GM23248 (cell line): ENCODE measurements at regions not wholly inside any gene's neighbourhood (a gene's known extent, or its start where the extent isn't known, plus 50 kb on each side); places are given as distances from the start of the nearest gene placed in this dataset.
A peak's percentile ranks its signal among the peaks of the same experiment; 100 is the strongest.
"Not testable (repeated sequence)": the region's sequence is repeated elsewhere in the genome, so short reads cannot be mapped to it uniquely, and the experiment has no call there.

ENCODE experiments used
- DNase-seq: peaks from one replicate; pipeline ENCODE4 v3.0.0-alpha.2; 2015
- H2AFZ ChIP-seq: fragments of 200-600 bp; sonication (generic); 2 replicates; pipeline ENCODE4 v1.6.1; 2016; ENCODE audit warnings: antibody characterized with exemption
- H3F3A ChIP-seq: fragments of 200-600 bp; sonication (generic); 2 replicates; pipeline ENCODE4 v1.6.1; 2016; ENCODE audit warnings: mild to moderate bottlenecking, antibody characterized with exemption, mixed run types; ENCODE audit not compliant: insufficient read depth
- H3K27ac ChIP-seq: fragments of 200-600 bp; sonication (generic); 2 replicates; pipeline ENCODE4 v1.5.1; 2016; ENCODE audit warnings: mild to moderate bottlenecking
- H3K27me3 ChIP-seq: fragments of 200-600 bp; sonication (generic); replicated peaks from 2 replicates; pipeline ENCODE4 v1.6.1; 2016; ENCODE audit warnings: mild to moderate bottlenecking; ENCODE audit not compliant: insufficient read depth
- H3K36me3 ChIP-seq: fragments of 200-600 bp; sonication (generic); 2 replicates; pipeline ENCODE4 v1.6.1; 2016; ENCODE audit warnings: low read depth, mild to moderate bottlenecking
- H3K4me1 ChIP-seq: fragments of 200-600 bp; sonication (generic); 2 replicates; pipeline ENCODE4 v1.6.1; 2016; ENCODE audit warnings: mild to moderate bottlenecking; ENCODE audit not compliant: insufficient read depth
- H3K4me2 ChIP-seq: fragments of 200-600 bp; sonication (generic); one replicate; pipeline ENCODE4 v1.6.1; 2016; ENCODE audit warnings: mild to moderate bottlenecking; ENCODE audit not compliant: unreplicated experiment
- H3K4me3 ChIP-seq: fragments of 200-600 bp; sonication (generic); 2 replicates; pipeline ENCODE4 v1.5.1; 2016; ENCODE audit warnings: mild to moderate bottlenecking
- H3K79me2 ChIP-seq: fragments of 200-600 bp; sonication (generic); 2 replicates; pipeline ENCODE4 v1.6.1; 2016; ENCODE audit warnings: mild to moderate bottlenecking; ENCODE audit not compliant: insufficient read depth
- H3K9ac ChIP-seq: fragments of 200-600 bp; sonication (generic); 2 replicates; pipeline ENCODE4 v1.6.1; 2016; ENCODE audit warnings: mild to moderate bottlenecking
- H3K9me2 ChIP-seq: fragments of 200-600 bp; sonication (generic); 2 replicates; pipeline ENCODE4 v1.6.1; 2016; ENCODE audit warnings: mixed run types, mild to moderate bottlenecking, moderate library complexity; ENCODE audit not compliant: insufficient read depth
- H3K9me3 ChIP-seq: fragments of 200-600 bp; sonication (generic); one replicate; pipeline ENCODE4 v1.6.1; 2017; ENCODE audit warnings: low read depth
- H4K20me1 ChIP-seq: fragments of 200-600 bp; sonication (generic); 2 replicates; pipeline ENCODE4 v1.6.0; 2016; ENCODE audit not compliant: insufficient read depth
- EZH2 ChIP-seq: fragments of 200-600 bp; sonication (generic); IDR thresholded peaks from 2 replicates; pipeline ENCODE4 v1.6.1; 2018; ENCODE audit warnings: antibody characterized with exemption, mild to moderate bottlenecking; ENCODE audit not compliant: insufficient read depth, poor library complexity, severe bottlenecking
- EZH2phosphoT487 ChIP-seq: fragments of 200-600 bp; sonication (generic); IDR thresholded peaks from 2 replicates; pipeline ENCODE4 v1.6.1; 2018; ENCODE audit warnings: antibody characterized with exemption, moderate library complexity, mild to moderate bottlenecking, low read depth; ENCODE audit not compliant: insufficient read depth
- WGBS, 2 experiments: methylation state at CpG; one replicate each; pipeline ENCODE4 v1.1.6; 2015 to 2017; ENCODE audit warnings: low lambda C conversion rate in 2 of 2, low coverage in 1 of 2; ENCODE audit errors: missing lambda C conversion rate in 2 of 2; 5-methylcytosine and 5-hydroxymethylcytosine counted together
- in situ Hi-C: fragments of 300-500 bp; cut with MboI; formaldehyde crosslinking; loops from 2 replicates; pipeline ENCODE4 v1.15.0; 2020

DNA sequence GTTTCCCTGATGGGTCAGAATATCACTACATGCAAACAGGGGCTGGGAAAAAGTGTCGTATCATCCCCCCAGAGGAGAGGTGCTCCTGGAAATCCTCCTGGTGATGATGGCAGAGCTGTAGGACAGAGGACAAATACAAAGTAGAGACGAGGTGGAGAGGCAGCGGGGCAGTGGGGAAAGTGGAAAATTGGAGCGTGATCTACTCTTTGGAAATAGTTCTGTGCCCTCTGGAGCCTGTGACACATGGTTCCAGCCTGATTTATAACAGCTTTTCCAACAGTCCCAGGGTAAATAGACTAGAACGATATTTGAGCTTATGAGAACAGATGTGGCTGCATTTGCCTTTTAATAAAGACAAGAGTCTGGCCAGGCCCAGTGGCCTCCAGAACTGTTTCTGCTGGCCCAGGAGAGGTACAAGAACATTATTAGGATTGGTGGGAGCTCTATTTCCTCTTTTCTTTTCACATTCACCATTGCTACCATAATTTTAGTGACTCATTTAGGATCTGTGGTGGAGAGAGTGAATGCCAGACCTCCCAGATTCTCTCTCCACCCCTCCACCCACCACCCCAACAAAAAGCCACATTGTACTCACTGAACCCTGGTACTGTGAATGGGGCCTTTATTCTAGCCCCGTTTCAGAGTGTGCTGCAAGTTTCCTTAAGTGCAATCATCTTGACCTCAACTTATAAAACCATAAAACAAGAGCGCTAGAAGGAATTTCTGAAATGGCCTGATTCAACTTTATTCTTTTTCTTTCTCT lies 78.3 kb downstream of the BTBD3 start:
- H2AFZ ChIP-seq, result no peak overlapping the region
- H4K20me1 ChIP-seq, result no peaks in the 10 kb centered on the region
- no peaks in the 10 kb centered on the region for H3F3A ChIP-seq
- TF ChIP-seq EZH2, result no peak
- TF ChIP-seq EZH2phosphoT487, result no peak
- in situ Hi-C loops, result no loop called here
- no peaks in the 10 kb centered on the region for H3K9me2 ChIP-seq
- H3K27me3 ChIP-seq, result no peaks in the 10 kb centered on the region; the same call in 1 of the 2 replicates
- H3K4me2 ChIP-seq, result no peak overlapping the region
- H3K79me2 ChIP-seq, result no peaks in the 10 kb centered on the region
- no peaks in the 10 kb centered on the region for H3K4me1 ChIP-seq
- no peak overlapping the region for H3K27ac ChIP-seq
- WGBS, 2 experiments, result 6 to 12% methylated on average over 7 of the region's 7 CpGs
- no peaks in the 10 kb centered on the region for H3K9me3 ChIP-seq
- no peaks in the 10 kb centered on the region for H3K36me3 ChIP-seq
- no peak overlapping the region for H3K9ac ChIP-seq
- no peak overlapping the region for H3K4me3 ChIP-seq
- no peak for DNase-seq

DNA sequence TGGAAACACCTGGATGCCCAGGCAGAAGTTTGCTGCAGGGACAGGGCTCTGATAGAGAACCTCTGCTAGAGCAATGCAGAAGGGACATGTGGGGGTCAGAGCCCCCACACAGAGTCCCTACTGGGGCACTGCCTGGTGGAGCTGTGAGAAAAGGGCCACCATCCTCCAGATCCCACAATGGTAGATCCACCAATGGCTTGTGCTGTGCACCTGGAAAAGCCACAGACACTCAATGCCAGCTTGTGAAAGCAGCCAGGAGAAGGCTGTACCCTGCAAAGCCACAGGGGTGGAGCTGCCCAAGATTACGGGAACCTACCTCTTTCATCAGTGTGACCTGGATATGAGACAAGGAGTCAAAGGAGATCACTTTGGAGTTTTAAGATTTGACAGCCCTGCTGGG lies 87.1 kb downstream of the BTBD3 start:
- H3K4me3 ChIP-seq, in situ Hi-C loops, H3F3A ChIP-seq, H3K9me3 ChIP-seq, H3K27me3 ChIP-seq, H3K9ac ChIP-seq, H3K79me2 ChIP-seq, H3K27ac ChIP-seq, H3K9me2 ChIP-seq, H3K4me1 ChIP-seq, DNase-seq, H2AFZ ChIP-seq, H3K36me3 ChIP-seq, H4K20me1 ChIP-seq, H3K4me2 ChIP-seq: not testable (repeated sequence)
- 28 to 30% methylated on average over 1 of the region's 1 CpG for WGBS, 2 experiments

DNA sequence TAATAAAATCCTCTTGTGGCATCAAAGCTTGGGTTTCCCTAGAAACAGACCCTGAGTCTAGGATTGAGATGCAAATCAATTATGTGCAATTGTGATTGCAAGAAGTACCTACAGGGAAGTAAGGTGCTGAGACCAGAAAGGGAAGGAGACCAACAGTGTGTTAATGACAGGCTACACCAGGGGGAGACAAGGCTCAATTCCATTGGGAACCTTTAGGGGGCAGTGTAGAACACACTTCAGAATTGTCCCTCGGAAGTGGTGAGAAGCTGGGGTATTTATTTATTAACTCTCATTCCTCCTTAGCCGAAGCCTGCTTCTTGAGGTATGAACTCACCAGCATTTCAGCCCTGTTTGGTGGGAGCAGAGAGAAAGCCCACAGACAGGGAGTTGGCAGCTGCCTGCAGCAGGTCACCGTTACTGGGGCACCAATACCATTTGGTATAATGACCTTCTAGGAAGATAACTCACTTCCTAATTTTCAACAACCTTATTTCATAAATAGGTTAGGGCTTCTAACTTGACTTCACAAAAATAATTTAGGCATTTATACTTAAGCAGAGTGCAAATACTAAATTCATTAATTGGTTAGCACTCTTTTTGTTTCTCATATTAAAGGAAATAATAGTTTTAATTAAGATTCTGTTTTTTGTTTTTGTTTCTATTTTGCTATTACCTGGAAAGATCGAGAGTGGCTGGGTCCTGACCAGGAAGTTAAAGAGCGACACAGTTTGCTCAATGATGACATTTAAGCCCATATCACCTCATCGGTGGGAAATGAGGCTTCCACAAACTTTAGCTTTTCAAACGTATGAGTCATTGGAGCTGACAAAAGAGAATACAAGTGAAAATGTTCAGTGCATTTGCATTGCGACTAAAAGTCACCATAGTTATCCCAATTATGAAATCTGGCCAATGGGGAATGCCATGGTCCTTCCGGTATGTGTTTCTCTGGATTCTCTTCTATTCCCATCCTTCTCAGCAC lies 94.8 kb downstream of the BTBD3 start:
- Histone ChIP-seq H3K4me1 (no peaks in the 10 kb centered on the region), H3K36me3 (no peaks in the 10 kb centered on the region), H4K20me1 (no peaks in the 10 kb centered on the region), H3K9me2 (no peaks in the 10 kb centered on the region), H2AFZ (no peak overlapping the region), H3K27me3 (no peaks in the 10 kb centered on the region), H3K4me2 (no peak overlapping the region), H3K27ac (no peak overlapping the region), H3K4me3 (no peak overlapping the region), H3K9ac (no peak overlapping the region), H3K79me2 (no peaks in the 10 kb centered on the region), H3K9me3 (no peaks in the 10 kb centered on the region), H3F3A (no peaks in the 10 kb centered on the region)
- DNase-seq, result peak; percentile 29
- 36 to 44% methylated on average over 9 of the region's 9 CpGs for WGBS, 2 experiments
- TF ChIP-seq EZH2phosphoT487 (no peak), EZH2 (no peak)
- in situ Hi-C loops, result no loop called here

DNA sequence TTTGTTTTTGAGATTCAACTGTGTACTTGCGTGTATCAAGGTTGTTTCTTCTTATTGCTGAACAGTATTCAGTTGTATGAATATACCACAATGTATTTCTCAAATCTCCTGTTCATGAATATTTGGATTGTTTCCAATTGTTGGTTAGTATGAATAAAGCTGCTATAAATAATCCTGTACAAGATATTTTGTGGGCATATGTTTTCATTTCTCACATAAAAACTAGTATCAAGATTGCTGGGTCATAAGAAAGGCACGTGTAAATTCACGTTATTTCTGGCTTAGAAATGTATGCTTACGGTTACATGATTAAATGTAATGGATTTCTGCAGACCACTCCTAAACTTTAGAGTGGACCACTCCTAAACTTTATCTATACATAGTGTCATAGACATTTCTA lies 96.6 kb downstream of the BTBD3 start:
- no peaks in the 10 kb centered on the region for H3F3A ChIP-seq
- H3K27ac ChIP-seq, result no peak overlapping the region
- 41 to 43% methylated on average over 4 of the region's 4 CpGs for WGBS, 2 experiments
- in situ Hi-C loops, result no loop called here
- H3K9me2 ChIP-seq, result no peaks in the 10 kb centered on the region
- H3K4me1 ChIP-seq, result no peaks in the 10 kb centered on the region
- no peak for DNase-seq
- H3K4me2 ChIP-seq, result no peak overlapping the region
- no peaks in the 10 kb centered on the region for H3K9me3 ChIP-seq
- no peak overlapping the region for H3K4me3 ChIP-seq
- no peak for TF ChIP-seq EZH2
- no peak for TF ChIP-seq EZH2phosphoT487
- H3K27me3 ChIP-seq, result no peaks in the 10 kb centered on the region
- H2AFZ ChIP-seq, result no peak overlapping the region
- no peak overlapping the region for H3K9ac ChIP-seq
- no peaks in the 10 kb centered on the region for H3K36me3 ChIP-seq
- no peaks in the 10 kb centered on the region for H3K79me2 ChIP-seq
- H4K20me1 ChIP-seq, result no peaks in the 10 kb centered on the region
